GM12878 (cell line): ENCODE measurements at regions not wholly inside any gene's neighbourhood (a gene's known extent, or its start where the extent isn't known, plus 50 kb on each side); places are given as distances from the start of the nearest gene placed in this dataset.

ENCODE experiments used
- ATAC-seq: fragments of 200-7000 bp; cut with Tn5 transposase; 3 replicates; pipeline ENCODE4 v1.9.1; 2020; ENCODE audit warnings: mild to moderate bottlenecking, moderate library complexity
- BruUV-seq: library from RNA; stranded (reverse); fragments of 400-500 nt; replicated peaks from 2 replicates; lab custom pipeline; 2021; lab: Mats Ljungman, UMichigan
- CTCF ChIA-PET: fragments of 300-600 bp; sonication (Branson Sonifier 250); formaldehyde crosslinking; extraction: SDS; loops from one replicate; lab custom pipeline; 2021; ENCODE audit warnings: inconsistent platforms; lab: Yijun Ruan, JAX
- POLR2A ChIA-PET: fragments of 350-600 bp; formaldehyde crosslinking; extraction: SDS; loops from one replicate; lab custom pipeline; 2021; ENCODE audit warnings: inconsistent platforms; lab: Charles Lee
- RAD21 ChIA-PET: fragments of 300-600 bp; sonication (Branson Sonifier 250); formaldehyde crosslinking; loops from one replicate; lab custom pipeline; 2023; ENCODE audit warnings: antibody characterized with exemption; ENCODE audit not compliant: unreplicated experiment; lab: Charles Lee
- SMC1A ChIA-PET: fragments of 300-600 bp; sonication (Branson Sonifier 250); formaldehyde crosslinking; loops from one replicate; lab custom pipeline; 2023; ENCODE audit not compliant: unreplicated experiment, uncharacterized antibody; lab: Charles Lee
- DNase-seq: peaks from one replicate; pipeline ENCODE4 v3.0.0-alpha.2; 2011; ENCODE audit warnings: low read depth, low spot score
- FAIRE-seq: peaks from 3 replicates; lab custom pipeline; 2011; peaks lifted over from hg19 to GRCh38; lab: Jason Lieb, UNC
- H2AFZ ChIP-seq: 2 replicates; pipeline ENCODE4 v1.6.0; 2011; ENCODE audit warnings: low read depth, low read length, control low read depth; ENCODE audit not compliant: control insufficient read depth
- H3K27ac ChIP-seq: 2 replicates; pipeline ENCODE4 v1.5.1; 2011; ENCODE audit warnings: control low read depth; ENCODE audit not compliant: control insufficient read depth, insufficient read depth
- H3K27me3 ChIP-seq, 2 experiments: replicated peaks in 1 of 2; 2 replicates each; pipeline versions ENCODE4 v1.6.0 to v1.6.1; 2011; ENCODE audit warnings: low read length in 1 of 2; ENCODE audit not compliant: control insufficient read depth in 2 of 2, insufficient read depth in 2 of 2
- H3K36me3 ChIP-seq, 2 experiments: 2 replicates each; pipeline ENCODE4 v1.5.1; 2011; ENCODE audit warnings: low read length in 1 of 2; ENCODE audit not compliant: control insufficient read depth in 2 of 2, insufficient read depth in 2 of 2
- H3K4me1 ChIP-seq: 2 replicates; pipeline ENCODE4 v1.6.1; 2011; ENCODE audit warnings: mild to moderate bottlenecking, low read length, moderate library complexity, mixed read lengths; ENCODE audit not compliant: control insufficient read depth, insufficient read depth
- H3K4me2 ChIP-seq: 2 replicates; pipeline ENCODE4 v1.6.0; 2011; ENCODE audit warnings: control low read depth; ENCODE audit not compliant: control insufficient read depth, insufficient read depth
- H3K4me3 ChIP-seq: fragments of 200-600 bp; sonication (generic); 2 replicates; pipeline ENCODE4 v1.5.1; 2016
- H3K79me2 ChIP-seq: 2 replicates; pipeline ENCODE4 v1.6.0; 2011; ENCODE audit warnings: low read length; ENCODE audit not compliant: control insufficient read depth, insufficient read depth
- H3K9ac ChIP-seq: 2 replicates; pipeline ENCODE4 v1.8.0; 2011; ENCODE audit warnings: low read length, control low read depth, mixed read lengths; ENCODE audit not compliant: control insufficient read depth, insufficient read depth
- H3K9me3 ChIP-seq: replicated peaks from 3 replicates; pipeline ENCODE4 v1.5.1; 2011; ENCODE audit warnings: mild to moderate bottlenecking, low read length; ENCODE audit not compliant: control insufficient read depth, insufficient read depth
- H4K20me1 ChIP-seq: 2 replicates; pipeline ENCODE4 v1.6.0; 2011; ENCODE audit not compliant: control insufficient read depth, insufficient read depth
- CHD4 ChIP-seq: fragments of 200-600 bp; sonication (generic); IDR thresholded peaks from 2 replicates; pipeline ENCODE4 v1.6.1; 2016; ENCODE audit warnings: mild to moderate bottlenecking
- HDAC2 ChIP-seq: fragments of 200-600 bp; sonication (generic); IDR thresholded peaks from 2 replicates; pipeline ENCODE4 v1.6.1; 2017
- MEF2B ChIP-seq: fragments of 450-650 bp; IDR thresholded peaks from 2 replicates; pipeline ENCODE4 v1.6.1; 2018; ENCODE audit warnings: mild to moderate bottlenecking, moderate library complexity; ENCODE audit not compliant: partially characterized antibody, poor library complexity, severe bottlenecking
- NR2F1 ChIP-seq: fragments of 450-650 bp; conservative IDR thresholded peaks from 2 replicates; pipeline ENCODE4 v1.6.1; 2017; ENCODE audit warnings: mild to moderate bottlenecking
- POLR2AphosphoS5 ChIP-seq: IDR thresholded peaks from 2 replicates; pipeline ENCODE4 v1.6.1; 2011; ENCODE audit warnings: mild to moderate bottlenecking, low read length, inconsistent platforms
- RB1 ChIP-seq: fragments of 450-650 bp; formaldehyde crosslinking; IDR thresholded peaks from 2 replicates; pipeline ENCODE4 v1.6.1; 2017; ENCODE audit warnings: mild to moderate bottlenecking, borderline replicate concordance
- SUZ12 ChIP-seq: fragments of 200-600 bp; sonication (generic); IDR thresholded peaks from one replicate; pipeline ENCODE4 v1.6.1; 2018; ENCODE audit warnings: antibody characterized with exemption, mild to moderate bottlenecking; ENCODE audit not compliant: unreplicated experiment
- USF2 ChIP-seq: IDR thresholded peaks from 2 replicates; pipeline ENCODE4 v1.6.1; 2011; ENCODE audit warnings: low read depth, low read length, improper control_type of control experiment, borderline replicate concordance
- WRNIP1 ChIP-seq: IDR thresholded peaks from 2 replicates; pipeline ENCODE4 v1.6.1; 2011; ENCODE audit warnings: low read depth, low read length, improper control_type of control experiment, borderline replicate concordance
- WGBS: methylation state at CpG from one replicate; pipeline ENCODE4 v1.1.6; 2016; ENCODE audit warnings: low lambda C conversion rate; ENCODE audit not compliant: insufficient replicate concordance, insufficient coverage; ENCODE audit errors: missing lambda C conversion rate; 5-methylcytosine and 5-hydroxymethylcytosine counted together
- in situ Hi-C: fragments of 300-500 bp; cut with MboI; formaldehyde crosslinking; loops from 9 replicates; pipeline ENCODE4 v1.14.3; 2018; ENCODE audit warnings: mixed read lengths
- intact Hi-C: fragments of 100-400 bp; cut with micrococcal nuclease; formaldehyde crosslinking; loops from one replicate; pipeline ENCODE4 v1.14.2; 2022; ENCODE audit not compliant: unreplicated experiment

- no peak for TF ChIP-seq MEF2B
- no peak for TF ChIP-seq CHD4
- H4K20me1 ChIP-seq = no peaks in the 10 kb centered on the region
- H3K4me1 ChIP-seq = no peaks in the 10 kb centered on the region
- ATAC-seq (no peak), DNase-seq (no peak), FAIRE-seq (no peak)
- H3K27me3 ChIP-seq = no peaks in the 10 kb centered on the region
- no peaks in the 10 kb centered on the region for H3K36me3 ChIP-seq
- in situ Hi-C loops (no loop called here), intact Hi-C loops (no loop called here)
- H3K4me2 ChIP-seq = no peak overlapping the region
- ChIA-PET SMC1A (no interaction called here), POLR2A (no interaction called here), CTCF (no interaction called here), RAD21 (no interaction called here)
- no peak overlapping the region for H2AFZ ChIP-seq
- WGBS = 8% methylated on average over 4 of the region's 4 CpGs
- no peak overlapping the region for H3K4me3 ChIP-seq
- no TSS peak for BruUV-seq
- H3K27ac ChIP-seq = no peak overlapping the region
- no peak overlapping the region for H3K9ac ChIP-seq
- H3K9me3 ChIP-seq = no peaks in the 10 kb centered on the region
- no peaks in the 10 kb centered on the region for H3K79me2 ChIP-seq
These were observed 73.8 kb upstream of the SORCS1 start for GRCh38 chr10:107238275-107238674.

- no peaks in the 10 kb centered on the region for H4K20me1 ChIP-seq
- FAIRE-seq (no peak), DNase-seq (no peak), ATAC-seq (no peak)
- CTCF ChIA-PET = no interaction called here
- RAD21 ChIA-PET = no interaction called here
- intact Hi-C loops (no loop called here), in situ Hi-C loops (no loop called here)
- H3K27me3 ChIP-seq = no peaks in the 10 kb centered on the region
- SMC1A ChIA-PET = no interaction called here
- H3K36me3 ChIP-seq = no peaks in the 10 kb centered on the region
- TF ChIP-seq USF2 (no peak), POLR2AphosphoS5 (no peak), SUZ12 (no peak), NR2F1 (no peak), WRNIP1 (no peak), HDAC2 (no peak), RB1 (no peak)
- BruUV-seq = no TSS peak
- no peak overlapping the region for H3K9ac ChIP-seq
- H3K4me1 ChIP-seq = no peaks in the 10 kb centered on the region
- no peak overlapping the region for H3K4me3 ChIP-seq
- H2AFZ ChIP-seq = no peak overlapping the region
- H3K79me2 ChIP-seq = no peaks in the 10 kb centered on the region
- WGBS = 5% methylated on average over 2 of the region's 2 CpGs
- POLR2A ChIA-PET = no interaction called here
- no peak overlapping the region for H3K27ac ChIP-seq
- no peaks in the 10 kb centered on the region for H3K9me3 ChIP-seq
- no peak overlapping the region for H3K4me2 ChIP-seq
These were observed 67.5 kb upstream of the SORCS1 start for GRCh38 chr10:107232013-107232412.
